ENCODE measurements at regions not wholly inside any gene's neighbourhood (a gene's known extent, or its start where the extent isn't known, plus 50 kb on each side); places are given as distances from the start of the nearest gene placed in this dataset.

DNA sequence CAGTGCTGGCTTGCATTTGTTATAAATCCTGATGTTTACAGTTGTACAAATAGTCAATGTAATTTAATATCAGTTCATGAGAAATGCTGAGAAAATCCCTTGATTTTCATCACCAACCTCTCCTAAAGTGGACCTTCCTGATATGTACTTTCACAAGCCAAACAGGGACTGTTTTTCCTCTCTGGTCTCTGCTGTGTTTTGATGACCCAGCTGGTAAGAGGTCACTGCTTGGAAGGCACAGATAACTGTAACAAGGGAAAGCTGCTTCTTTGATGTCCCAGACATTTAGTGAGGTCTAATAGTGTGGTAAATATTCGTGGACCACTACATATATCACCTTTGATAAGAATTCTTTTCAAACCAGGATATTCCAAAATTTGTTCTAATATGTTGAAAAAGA is 68.7 kb upstream of the HAPLN1 start:
- WGBS: no CpG with 5 or more reads among the region's 1 CpG

DNA sequence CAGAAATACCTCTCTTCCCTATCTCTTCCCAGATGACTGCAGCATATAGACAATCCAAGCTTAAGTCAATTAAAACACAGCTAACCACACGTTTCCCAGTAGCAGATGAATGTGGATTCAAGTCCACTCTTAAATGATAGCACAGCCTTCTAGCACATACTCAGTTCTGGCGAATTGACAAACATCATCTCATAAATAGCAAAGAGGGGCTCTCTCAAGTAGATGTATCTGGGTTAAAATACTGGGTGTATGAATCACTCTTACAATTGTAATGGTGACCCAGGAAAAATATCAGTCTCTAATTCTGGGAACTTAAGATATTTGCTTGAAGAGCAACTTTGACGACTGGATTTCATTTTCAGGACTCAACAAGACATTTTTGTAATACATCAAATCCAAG is 67.0 kb upstream of the HAPLN1 start:
- H3K27me3 ChIP-seq (ENCODE audit: control insufficient read depth in 1 of 2, insufficient read depth in 1 of 2, low read length in 2 of 2): no peaks in the 10 kb centered on the region
- no peak overlapping the region for H2BK15ac ChIP-seq (ENCODE audit: low read depth, poor library complexity, severe bottlenecking)
- no peak overlapping the region for H4K91ac ChIP-seq (ENCODE audit: low read length)
- no peak overlapping the region for H3K4me3 ChIP-seq (ENCODE audit: insufficient read depth in 1 of 2, low read depth in 1 of 2, low read length in 2 of 2)
- no peak overlapping the region for H3K27ac ChIP-seq (ENCODE audit: low read length, poor library complexity, severe bottlenecking)
- no peak overlapping the region for H3K4me2 ChIP-seq (ENCODE audit: low read length, poor library complexity, severe bottlenecking)
- no peak overlapping the region for H4K8ac ChIP-seq (ENCODE audit: low read length)
- H3K36me3 ChIP-seq (ENCODE audit: control insufficient read depth in 1 of 2, insufficient read depth in 2 of 2, low read depth in 1 of 2, low read length in 2 of 2): no peaks in the 10 kb centered on the region
- WGBS: 58% methylated on average over 2 of the region's 3 CpGs
- H3K9ac ChIP-seq (ENCODE audit: low read length): no peak overlapping the region
- DNase-seq: no peak
- no peak overlapping the region for H2BK12ac ChIP-seq (ENCODE audit: low read length in 2 of 2)
- no peak overlapping the region for H3K18ac ChIP-seq (ENCODE audit: low read depth in 1 of 2, low read length in 2 of 2)
- no peak overlapping the region for H3K4ac ChIP-seq (ENCODE audit: low read depth in 1 of 2, low read length in 2 of 2)
- no peak overlapping the region for H3K14ac ChIP-seq (ENCODE audit: low read length in 2 of 2)
- no peak overlapping the region for H2BK120ac ChIP-seq (ENCODE audit: low read depth, low read length)
- H2AFZ ChIP-seq (ENCODE audit: low read depth, low read length): no peak overlapping the region
- H3K9me3 ChIP-seq (ENCODE audit: control insufficient read depth, low read length): no peaks in the 10 kb centered on the region
- H2AK5ac ChIP-seq (ENCODE audit: low read length, severe bottlenecking): no peak overlapping the region
- no peak overlapping the region for H3K23ac ChIP-seq (ENCODE audit: low read length in 2 of 2)
- no peak overlapping the region for H2BK5ac ChIP-seq (ENCODE audit: low read depth, low read length, poor library complexity, severe bottlenecking)
- H3K79me1 ChIP-seq (replicated peaks; ENCODE audit: low read length, poor library complexity, severe bottlenecking): no peaks in the 10 kb centered on the region
- no peaks in the 10 kb centered on the region for H3K4me1 ChIP-seq (ENCODE audit: control insufficient read depth, insufficient read depth, low read depth, low read length)

More for the DNA sequence above, 68.7 kb upstream of the HAPLN1 start:
- Histone ChIP-seq H4K91ac (ENCODE audit: low read length) (no peak overlapping the region), H2BK5ac (ENCODE audit: low read depth, low read length, poor library complexity, severe bottlenecking) (no peak overlapping the region), H3K4ac (ENCODE audit: low read depth in 1 of 2, low read length in 2 of 2) (no peak overlapping the region), H3K4me3 (ENCODE audit: insufficient read depth in 1 of 2, low read depth in 1 of 2, low read length in 2 of 2) (no peak overlapping the region), H4K8ac (ENCODE audit: low read length) (no peak overlapping the region), H3K27me3 (ENCODE audit: control insufficient read depth in 1 of 2, insufficient read depth in 1 of 2, low read length in 2 of 2) (no peaks in the 10 kb centered on the region), H2BK12ac (ENCODE audit: low read length in 2 of 2) (no peak overlapping the region), H3K36me3 (ENCODE audit: control insufficient read depth in 1 of 2, insufficient read depth in 2 of 2, low read depth in 1 of 2, low read length in 2 of 2) (no peaks in the 10 kb centered on the region), H3K4me2 (ENCODE audit: low read length, poor library complexity, severe bottlenecking) (no peak overlapping the region), H3K79me1 (replicated peaks; ENCODE audit: low read length, poor library complexity, severe bottlenecking) (no peaks in the 10 kb centered on the region), H3K9me3 (ENCODE audit: control insufficient read depth, low read length) (no peaks in the 10 kb centered on the region), H3K27ac (ENCODE audit: low read length, poor library complexity, severe bottlenecking) (no peak overlapping the region), H2AFZ (ENCODE audit: low read depth, low read length) (no peak overlapping the region), H3K9ac (ENCODE audit: low read length) (no peak overlapping the region), H2BK120ac (ENCODE audit: low read depth, low read length) (no peak overlapping the region), H2BK15ac (ENCODE audit: low read depth, poor library complexity, severe bottlenecking) (no peak overlapping the region), H3K4me1 (ENCODE audit: control insufficient read depth, insufficient read depth, low read depth, low read length) (no peaks in the 10 kb centered on the region), H3K18ac (ENCODE audit: low read depth in 1 of 2, low read length in 2 of 2) (no peak overlapping the region), H3K23ac (ENCODE audit: low read length in 2 of 2) (no peak overlapping the region), H2AK5ac (ENCODE audit: low read length, severe bottlenecking) (no peak overlapping the region), H3K14ac (ENCODE audit: low read length in 2 of 2) (no peak overlapping the region)
- no peak for DNase-seq

DNA sequence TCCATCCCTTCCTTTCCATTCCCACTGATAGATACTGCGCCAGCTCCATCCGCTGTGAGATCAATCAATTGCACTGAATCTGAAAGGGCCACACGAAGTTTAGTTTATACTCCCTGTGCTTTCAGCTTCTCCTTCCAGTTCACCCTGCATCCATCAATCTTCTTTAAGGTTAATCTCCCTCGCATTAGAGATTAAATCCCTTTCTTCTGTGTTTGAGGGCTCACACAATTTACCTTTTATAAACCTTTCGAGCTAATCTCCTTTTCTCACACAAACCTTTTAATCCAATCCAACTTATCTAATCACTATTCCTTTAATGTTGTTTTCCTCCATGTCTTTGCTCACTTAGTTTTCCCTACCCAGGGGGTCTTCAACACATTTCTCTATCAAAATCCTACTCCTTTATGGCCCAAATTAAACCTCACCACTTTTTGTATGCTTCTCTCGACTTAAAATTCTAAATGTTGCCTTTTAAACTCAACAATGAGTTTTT is 64.6 kb upstream of the HAPLN1 start:
- Histone ChIP-seq H3K9me3 (ENCODE audit: control insufficient read depth, low read length) (no peaks in the 10 kb centered on the region), H3K23ac (ENCODE audit: low read length in 2 of 2) (no peak overlapping the region), H3K14ac (ENCODE audit: low read length in 2 of 2) (no peak overlapping the region), H3K4me2 (ENCODE audit: low read length, poor library complexity, severe bottlenecking) (no peak overlapping the region), H3K4me1 (ENCODE audit: control insufficient read depth, insufficient read depth, low read depth, low read length) (no peaks in the 10 kb centered on the region), H3K4ac (ENCODE audit: low read depth in 1 of 2, low read length in 2 of 2) (no peak overlapping the region), H4K91ac (ENCODE audit: low read length) (no peak overlapping the region), H2AK5ac (ENCODE audit: low read length, severe bottlenecking) (no peak overlapping the region), H3K18ac (ENCODE audit: low read depth in 1 of 2, low read length in 2 of 2) (no peak overlapping the region), H2BK5ac (ENCODE audit: low read depth, low read length, poor library complexity, severe bottlenecking) (no peak overlapping the region), H3K79me1 (replicated peaks; ENCODE audit: low read length, poor library complexity, severe bottlenecking) (no peaks in the 10 kb centered on the region), H2BK120ac (ENCODE audit: low read depth, low read length) (no peak overlapping the region), H4K8ac (ENCODE audit: low read length) (no peak overlapping the region), H3K9ac (ENCODE audit: low read length) (no peak overlapping the region), H2AFZ (ENCODE audit: low read depth, low read length) (no peak overlapping the region), H2BK15ac (ENCODE audit: low read depth, poor library complexity, severe bottlenecking) (no peak overlapping the region), H3K27me3 (ENCODE audit: control insufficient read depth in 1 of 2, insufficient read depth in 1 of 2, low read length in 2 of 2) (no peaks in the 10 kb centered on the region), H3K36me3 (ENCODE audit: control insufficient read depth in 1 of 2, insufficient read depth in 2 of 2, low read depth in 1 of 2, low read length in 2 of 2) (no peaks in the 10 kb centered on the region), H3K27ac (ENCODE audit: low read length, poor library complexity, severe bottlenecking) (no peak overlapping the region), H2BK12ac (ENCODE audit: low read length in 2 of 2) (no peak overlapping the region), H3K4me3 (ENCODE audit: insufficient read depth in 1 of 2, low read depth in 1 of 2, low read length in 2 of 2) (no peak overlapping the region)
- 67% methylated on average over 5 of the region's 6 CpGs for WGBS
- no peak for DNase-seq

DNA sequence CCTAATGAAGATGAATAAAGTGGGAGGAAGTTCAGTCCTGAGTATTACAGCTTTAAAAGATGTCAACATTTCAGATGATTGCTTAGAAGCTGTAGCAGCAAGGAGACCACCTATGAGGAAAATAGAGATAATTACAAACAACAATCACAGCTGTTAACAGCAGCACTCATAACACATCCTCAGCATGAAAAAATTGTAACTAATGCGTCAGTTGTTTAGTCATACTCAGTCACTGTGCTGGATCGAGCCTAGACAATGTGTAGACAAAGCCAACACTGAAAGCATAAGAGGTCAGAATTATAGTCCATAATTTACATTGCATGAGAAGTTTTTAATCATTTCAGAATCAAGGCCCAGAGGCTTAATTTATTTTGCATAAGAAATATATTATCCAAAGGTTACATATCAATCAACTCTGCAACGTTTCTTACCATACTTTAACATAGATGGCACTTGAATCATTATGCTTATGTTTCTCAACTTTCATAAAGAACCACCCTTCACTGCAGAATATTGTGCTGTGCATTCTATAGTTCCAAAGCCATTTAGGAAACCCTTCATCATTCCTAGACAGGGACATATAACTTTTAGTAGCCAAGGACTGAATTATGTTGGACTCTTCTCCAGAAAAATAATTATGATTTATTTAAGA is 60.2 kb upstream of the HAPLN1 start:
- Histone ChIP-seq H3K18ac (ENCODE audit: low read depth in 1 of 2, low read length in 2 of 2) (no peak overlapping the region), H4K8ac (ENCODE audit: low read length) (no peak overlapping the region), H3K9me3 (ENCODE audit: control insufficient read depth, low read length) (no peaks in the 10 kb centered on the region), H3K4me2 (ENCODE audit: low read length, poor library complexity, severe bottlenecking) (no peak overlapping the region), H2BK5ac (ENCODE audit: low read depth, low read length, poor library complexity, severe bottlenecking) (no peak overlapping the region), H2BK120ac (ENCODE audit: low read depth, low read length) (no peak overlapping the region), H3K27me3 (ENCODE audit: control insufficient read depth in 1 of 2, insufficient read depth in 1 of 2, low read length in 2 of 2) (no peaks in the 10 kb centered on the region), H4K91ac (ENCODE audit: low read length) (no peak overlapping the region), H3K4me3 (ENCODE audit: insufficient read depth in 1 of 2, low read depth in 1 of 2, low read length in 2 of 2) (no peak overlapping the region), H3K36me3 (ENCODE audit: control insufficient read depth in 1 of 2, insufficient read depth in 2 of 2, low read depth in 1 of 2, low read length in 2 of 2) (no peaks in the 10 kb centered on the region), H2AFZ (ENCODE audit: low read depth, low read length) (no peak overlapping the region), H3K27ac (ENCODE audit: low read length, poor library complexity, severe bottlenecking) (no peak overlapping the region), H3K14ac (ENCODE audit: low read length in 2 of 2) (no peak overlapping the region), H3K23ac (ENCODE audit: low read length in 2 of 2) (no peak overlapping the region), H3K9ac (ENCODE audit: low read length) (no peak overlapping the region), H3K4ac (ENCODE audit: low read depth in 1 of 2, low read length in 2 of 2) (no peak overlapping the region), H2AK5ac (ENCODE audit: low read length, severe bottlenecking) (no peak overlapping the region), H3K4me1 (ENCODE audit: control insufficient read depth, insufficient read depth, low read depth, low read length) (no peaks in the 10 kb centered on the region), H3K79me1 (replicated peaks; ENCODE audit: low read length, poor library complexity, severe bottlenecking) (no peaks in the 10 kb centered on the region), H2BK12ac (ENCODE audit: low read length in 2 of 2) (no peak overlapping the region), H2BK15ac (ENCODE audit: low read depth, poor library complexity, severe bottlenecking) (no peak overlapping the region)
- no peak for DNase-seq
- 88% methylated on average over 3 of the region's 3 CpGs for WGBS
